NCI-H1436 treated with DMSO at 0.1 percent for 48 hours (cell line): ENCODE measurements at regions not wholly inside any gene's neighbourhood (a gene's known extent, or its start where the extent isn't known, plus 50 kb on each side); places are given as distances from the start of the nearest gene placed in this dataset.

Experiments used
- DNase-seq: peaks from one replicate; lab custom pipeline; 2025; lab: John Stamatoyannopoulos, UW

DNA sequence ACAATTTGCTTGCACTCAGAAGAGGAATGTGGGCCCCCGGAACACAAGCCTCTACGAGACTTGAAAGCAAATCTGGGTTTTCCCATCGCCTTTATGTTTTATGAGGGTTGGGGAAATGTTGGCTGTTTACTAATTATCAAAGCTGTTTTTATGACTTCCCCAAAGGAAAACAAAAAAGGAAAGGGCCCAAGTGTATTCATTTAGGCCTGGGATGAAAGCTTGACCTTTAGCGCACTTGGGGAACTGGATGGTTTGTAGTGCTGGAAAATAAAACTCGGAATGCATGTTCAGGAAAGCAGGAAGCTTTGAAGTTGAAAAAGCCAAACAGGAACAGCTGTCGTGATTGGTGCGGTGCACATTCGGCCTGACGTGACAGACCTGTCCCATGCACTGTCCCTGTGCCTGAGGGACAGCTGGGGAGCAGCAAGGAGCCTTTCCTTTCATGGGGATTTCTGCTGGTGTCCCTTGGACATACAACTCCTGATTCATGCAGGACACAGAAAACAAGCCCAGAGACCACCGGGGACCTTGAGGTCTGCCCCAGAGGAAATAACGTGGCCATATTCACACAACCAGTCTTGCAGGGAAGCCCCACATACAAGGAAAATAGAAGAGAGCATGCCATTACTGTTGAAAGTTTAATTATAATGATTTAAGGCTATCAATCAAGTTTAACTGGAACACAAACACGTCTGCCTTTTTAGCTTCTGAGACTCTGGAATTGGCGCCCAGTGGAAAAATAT, 169.7 kb upstream of the APCDD1 start:
- no peak for DNase-seq

DNA sequence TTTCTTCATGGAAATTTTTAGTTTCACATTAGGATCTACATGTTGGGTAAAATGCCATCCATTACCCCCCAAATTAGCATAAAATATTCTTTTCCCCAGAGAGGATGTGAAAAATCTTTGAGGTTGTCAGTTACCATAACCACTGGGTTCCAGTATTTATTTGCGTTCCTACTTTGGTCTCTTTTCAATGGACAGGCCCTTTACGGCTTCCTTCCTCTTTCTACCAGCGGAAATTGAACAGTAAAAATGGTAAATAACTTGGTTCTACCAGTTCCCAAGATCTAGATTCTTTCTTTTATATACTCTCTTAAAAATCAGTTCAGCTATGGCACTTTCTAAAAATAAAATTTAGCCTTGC, 169.2 kb upstream of the APCDD1 start:
- no peak for DNase-seq

DNA sequence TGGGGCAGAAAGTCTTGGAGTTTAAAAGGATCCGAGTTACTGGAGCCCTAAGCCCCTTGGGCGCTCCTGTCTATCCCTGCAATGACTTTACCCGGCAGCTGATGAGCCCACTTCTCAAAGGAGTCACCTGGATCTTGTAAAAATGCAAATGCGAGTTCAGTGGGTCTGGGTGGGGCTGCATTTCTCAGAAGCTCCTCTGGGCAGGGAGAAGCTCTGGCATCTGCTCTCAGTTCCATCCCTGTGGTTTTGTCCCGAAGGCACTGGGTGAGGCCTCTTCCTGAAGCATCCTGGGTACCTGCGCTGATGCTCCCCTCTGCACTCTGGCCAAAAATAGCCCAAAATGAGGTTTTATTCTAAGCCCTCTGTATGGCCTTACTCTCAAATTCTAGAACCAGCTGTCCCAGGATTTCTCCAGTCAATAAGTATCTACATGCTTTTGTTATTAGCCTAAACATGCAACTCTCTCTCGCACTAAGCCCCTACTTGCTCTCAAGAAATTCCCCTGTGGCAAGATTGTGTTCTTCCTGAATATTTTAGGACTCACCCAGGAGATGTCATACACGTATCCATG, 167.8 kb upstream of the APCDD1 start:
- no peak for DNase-seq

DNA sequence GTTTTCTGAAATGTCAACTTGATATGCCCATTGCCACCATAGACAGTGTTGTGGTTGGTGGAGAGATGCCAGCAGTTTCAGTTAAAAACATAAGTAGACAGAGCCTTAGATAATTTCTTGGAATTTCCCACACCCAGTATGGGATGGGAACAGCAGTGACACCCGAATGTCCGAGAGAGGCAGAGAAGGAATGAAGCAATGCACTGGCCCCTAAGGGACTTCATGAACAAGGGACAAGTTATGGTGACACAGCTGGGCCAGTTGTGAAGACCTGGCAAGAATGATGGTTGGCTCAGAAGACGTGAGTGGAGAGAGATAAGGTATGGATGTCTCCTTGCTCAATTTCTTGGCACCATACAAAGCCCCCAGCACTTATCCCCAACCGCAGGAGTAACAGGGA, 165.2 kb upstream of the APCDD1 start:
- DNase-seq, result no peak

DNA sequence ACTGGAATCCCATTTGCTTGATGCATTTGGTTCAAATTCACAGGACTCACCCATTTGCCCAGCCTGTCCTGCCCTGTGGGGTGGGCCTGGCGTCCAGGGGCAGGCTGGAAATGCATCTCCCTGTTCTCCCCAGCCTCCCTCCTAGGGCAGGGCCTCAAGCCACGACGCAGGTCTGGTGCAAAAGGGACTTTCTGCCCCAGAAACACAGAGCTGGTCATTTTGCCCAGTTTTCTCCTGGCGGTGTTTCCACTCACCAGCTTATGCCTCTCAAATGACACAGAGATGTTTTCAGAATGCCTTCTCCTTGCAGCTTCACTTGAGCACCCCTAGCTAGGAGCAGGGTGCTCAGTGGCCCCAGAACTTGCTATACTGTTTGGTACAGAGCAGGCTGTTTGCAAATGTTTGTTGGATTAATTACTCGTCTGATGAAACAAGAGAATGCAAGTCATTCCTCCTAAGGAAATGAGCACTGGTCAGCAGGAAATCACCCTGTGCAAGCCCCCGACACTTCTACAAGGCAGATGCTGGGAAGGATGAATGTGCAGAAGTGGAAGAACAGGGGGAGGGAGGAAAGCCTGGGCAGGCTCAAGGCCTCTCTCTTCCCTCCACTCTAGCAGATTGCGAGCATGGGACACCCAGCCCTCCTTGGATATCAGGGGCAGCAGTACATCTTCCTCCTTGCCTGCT, 164.3 kb upstream of the APCDD1 start:
- no peak for DNase-seq

DNA sequence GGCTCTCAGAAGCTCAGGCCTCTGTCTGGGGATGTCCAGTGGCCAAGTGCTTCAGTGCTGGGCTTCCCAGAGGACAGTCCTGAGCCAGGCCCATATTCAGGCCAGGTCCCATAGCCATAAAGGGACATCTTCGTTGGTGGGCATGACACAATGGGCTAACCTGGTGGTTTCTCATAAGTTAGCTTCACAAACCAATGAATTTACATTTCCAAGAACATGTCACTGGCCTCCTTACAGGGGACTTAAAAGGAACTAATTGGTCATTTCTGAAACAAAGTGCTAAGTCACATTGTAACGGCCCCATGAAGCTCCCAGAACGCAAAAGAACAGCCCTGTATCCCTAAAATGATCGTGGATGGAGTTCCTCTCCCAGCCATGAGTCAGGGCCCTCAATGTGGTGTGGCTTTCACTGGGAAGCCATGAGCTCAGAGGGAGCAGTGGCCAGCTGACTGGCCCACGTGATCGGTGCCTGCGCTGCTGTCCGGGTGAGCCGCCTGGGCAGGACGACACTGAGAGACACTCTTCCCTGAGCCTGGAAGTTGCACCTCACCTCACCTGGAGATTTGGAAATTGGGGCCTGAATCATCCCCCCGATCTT, 163.7 kb upstream of the APCDD1 start:
- no peak for DNase-seq

DNA sequence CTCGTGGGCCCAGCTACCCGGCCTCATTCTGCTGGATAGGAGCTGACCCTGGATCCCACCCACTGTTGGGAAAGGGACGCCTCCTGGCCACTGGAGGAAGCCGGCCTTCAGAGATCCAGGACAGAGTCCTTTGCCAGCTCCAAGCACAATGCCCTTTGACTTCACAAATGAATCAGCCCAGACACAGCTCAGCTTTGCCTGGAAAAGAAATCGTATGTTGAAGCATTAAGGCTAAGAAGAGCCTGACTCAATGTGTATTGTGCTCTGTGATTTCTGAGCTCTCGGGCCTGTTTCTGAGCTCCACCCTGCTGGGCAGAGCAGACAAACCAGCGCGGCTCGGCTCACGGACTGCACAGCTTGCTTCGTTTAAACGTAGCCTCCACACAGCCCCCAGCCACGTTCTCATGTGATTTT, 162.9 kb upstream of the APCDD1 start:
- no peak for DNase-seq

DNA sequence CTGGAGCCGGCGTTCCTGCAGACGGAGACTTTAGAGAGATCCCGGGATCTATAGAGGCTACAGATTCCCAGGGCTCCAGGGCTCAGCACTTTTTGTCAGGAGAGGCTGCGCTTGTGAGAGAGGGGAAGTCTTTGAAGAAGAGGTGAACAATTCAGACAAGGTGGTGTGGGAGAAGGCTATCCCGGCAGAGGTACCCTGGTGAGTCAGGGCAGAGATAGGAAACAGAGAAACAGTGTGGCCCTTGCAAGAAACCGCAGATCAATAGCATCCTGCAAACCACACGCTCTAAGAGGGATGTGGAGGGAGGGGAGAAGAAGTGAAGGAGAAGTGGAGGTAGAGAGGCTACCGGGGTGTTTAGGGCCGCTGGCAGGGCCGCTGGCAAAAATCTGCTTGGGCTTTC, 160.5 kb upstream of the APCDD1 start:
- DNase-seq, result no peak

DNA sequence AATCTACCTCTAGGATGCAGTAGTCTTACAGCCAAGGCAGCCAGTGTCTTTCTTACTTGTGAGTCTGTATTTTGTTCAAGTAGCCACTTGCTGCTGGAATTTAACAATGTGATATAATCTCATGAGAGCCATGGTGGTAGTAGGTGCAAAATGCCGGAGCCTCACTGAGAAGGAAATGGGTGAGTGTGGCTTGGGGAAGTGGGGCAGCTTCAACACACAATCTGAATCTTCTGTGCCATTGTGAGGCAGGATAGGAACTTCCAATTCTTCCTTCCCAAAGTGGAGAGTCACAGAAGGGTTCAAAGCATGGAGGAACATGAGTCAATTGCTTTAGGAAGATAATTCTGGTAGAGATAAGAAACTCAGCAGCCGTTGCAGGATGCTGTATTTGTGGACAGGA, 158.7 kb upstream of the APCDD1 start:
- DNase-seq, result no peak

DNA sequence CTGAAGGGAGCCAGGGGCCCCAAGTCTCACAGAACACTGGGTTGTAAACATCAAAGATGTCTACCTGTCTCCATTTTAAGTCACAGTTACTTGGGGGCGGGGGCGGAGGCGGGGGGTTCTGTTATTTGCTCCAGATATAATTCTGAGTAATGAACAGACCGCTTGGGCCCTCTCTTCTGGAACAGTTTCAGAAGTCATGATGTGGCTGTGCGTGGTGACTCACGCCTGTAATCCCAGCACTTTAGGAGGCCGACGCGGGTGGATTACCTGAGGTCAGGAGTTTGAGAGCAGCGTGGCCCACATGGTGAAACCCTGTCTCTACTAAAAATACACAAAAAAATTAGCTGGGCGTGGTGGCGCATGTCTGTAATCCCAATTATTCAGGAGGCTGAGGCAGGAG, 157.9 kb upstream of the APCDD1 start:
- no peak for DNase-seq

DNA sequence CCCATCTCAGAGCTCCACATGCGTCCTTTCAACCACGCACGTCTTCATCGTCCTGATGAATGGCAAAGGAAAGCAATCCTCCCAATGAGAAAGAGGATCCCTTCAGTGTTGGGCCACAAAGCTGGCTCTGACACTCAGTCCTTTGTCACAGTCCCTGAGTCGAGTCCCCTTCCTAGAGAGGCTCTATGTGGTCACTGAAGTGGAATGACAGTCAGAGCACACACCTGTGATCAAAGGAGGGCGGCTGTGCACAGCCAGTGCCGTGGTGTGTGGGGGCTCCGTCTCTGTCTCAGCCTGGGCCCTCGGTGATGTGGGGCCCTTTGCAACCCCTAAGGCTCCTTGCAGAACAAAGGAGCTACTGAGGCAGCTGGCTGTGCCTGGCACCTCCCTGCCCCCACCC, 157.3 kb upstream of the APCDD1 start:
- DNase-seq, result no peak

DNA sequence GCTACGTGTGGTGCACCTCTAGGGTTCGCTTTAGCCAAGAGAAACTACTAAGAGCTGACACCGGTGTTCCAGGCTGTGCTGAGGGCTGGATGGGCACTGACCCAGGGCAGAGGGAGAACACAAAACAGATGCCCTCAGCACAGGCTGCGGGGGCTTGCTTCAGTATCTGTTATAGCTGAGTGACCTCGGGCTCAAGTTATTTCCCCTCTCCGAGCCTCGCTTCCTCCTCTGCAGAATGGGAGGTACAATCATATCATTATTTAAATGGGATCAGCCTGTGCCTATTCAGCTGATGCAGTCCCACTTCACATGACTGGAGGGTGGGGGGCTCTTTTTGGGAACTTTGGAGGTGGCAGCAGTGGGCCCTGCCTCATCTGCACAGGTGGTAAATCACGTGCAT, 156.1 kb upstream of the APCDD1 start:
- no peak for DNase-seq

DNA sequence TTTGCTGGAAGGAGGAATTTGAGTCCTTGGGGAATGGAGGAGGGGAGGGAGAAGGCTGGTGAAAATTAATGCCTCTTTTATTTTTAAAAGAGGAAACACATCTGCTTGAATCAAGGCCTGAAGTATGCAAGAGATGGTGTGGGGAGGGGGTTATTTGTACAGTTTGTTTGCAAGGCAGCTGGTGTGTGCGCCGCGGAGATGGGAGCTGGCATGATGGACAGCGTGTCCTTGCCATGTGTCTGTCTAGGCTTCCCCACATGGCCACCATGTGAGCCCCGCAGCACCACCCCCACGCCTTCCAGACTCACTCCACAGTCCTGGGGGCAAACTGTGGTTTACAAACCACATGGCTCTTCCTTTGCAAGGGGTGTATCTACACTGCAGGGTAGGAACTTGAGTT, 154.8 kb upstream of the APCDD1 start:
- no peak for DNase-seq

DNA sequence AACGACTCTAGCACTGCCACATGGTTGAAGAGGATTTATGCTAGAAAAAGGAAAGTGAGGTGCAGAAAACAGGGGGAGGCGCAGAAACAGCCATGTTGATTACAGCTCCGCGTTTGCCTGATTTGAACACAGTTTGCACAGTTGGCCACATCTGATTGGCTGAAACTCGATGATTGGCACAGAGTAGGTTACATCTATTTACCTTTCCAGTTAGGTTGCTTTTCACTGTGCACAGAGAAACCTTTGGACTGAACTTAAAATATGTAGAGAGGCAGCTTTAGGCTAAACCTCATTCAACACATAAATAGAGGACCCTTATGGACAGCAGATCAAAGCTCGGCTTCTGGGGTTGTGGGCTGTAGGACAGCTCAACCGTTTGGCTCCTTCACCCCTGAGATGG, 153.7 kb upstream of the APCDD1 start:
- no peak for DNase-seq

DNA sequence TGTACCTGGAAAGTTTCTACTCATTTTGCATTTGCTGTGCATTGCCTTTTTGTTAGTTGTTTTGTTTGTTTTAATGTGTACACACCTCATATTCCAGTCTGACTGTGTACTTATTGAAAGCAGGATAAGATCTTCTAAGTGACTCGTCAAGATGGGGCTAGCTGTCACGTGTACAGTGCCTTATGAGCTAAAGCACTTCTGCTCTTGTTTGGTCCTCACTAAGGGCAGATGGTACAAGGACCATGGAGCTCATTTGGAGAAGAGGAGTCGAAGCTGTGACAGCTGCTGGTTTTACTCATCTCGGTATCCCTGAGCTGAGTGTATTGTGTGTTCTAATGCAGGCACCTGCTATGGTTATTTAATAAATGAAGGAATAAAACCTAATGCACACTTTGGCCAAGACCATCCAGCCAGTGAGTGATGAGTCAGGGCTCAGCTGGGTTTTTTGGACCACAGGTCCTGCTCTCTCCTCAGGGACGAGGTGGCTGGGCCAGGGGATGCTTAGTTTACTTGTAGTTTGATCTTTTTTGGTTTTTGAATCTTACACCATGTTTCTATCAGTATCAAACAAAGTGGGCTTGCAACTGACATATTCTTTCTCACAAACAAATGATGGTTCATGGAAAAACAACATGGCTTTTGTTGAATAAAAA, 152.5 kb upstream of the APCDD1 start:
- no peak for DNase-seq

DNA sequence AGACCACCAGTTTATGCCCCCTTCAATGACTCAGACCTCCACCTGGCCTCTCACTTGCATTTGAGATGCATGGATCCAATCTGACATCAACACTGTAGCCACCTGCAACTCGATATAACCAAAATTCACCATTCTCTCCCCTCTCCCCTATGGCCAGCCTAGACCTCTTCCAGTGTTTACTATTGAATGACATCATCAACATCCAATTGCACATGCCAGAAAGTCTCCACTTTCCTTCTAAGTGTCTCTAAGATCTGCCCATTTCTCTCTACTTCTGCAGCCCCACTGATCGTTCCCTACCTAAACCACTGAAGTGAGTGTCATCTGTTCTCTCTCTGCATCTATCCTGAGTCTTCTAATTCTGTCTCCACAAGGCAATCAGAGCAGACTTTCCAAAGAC, 151.3 kb upstream of the APCDD1 start:
- no peak for DNase-seq

DNA sequence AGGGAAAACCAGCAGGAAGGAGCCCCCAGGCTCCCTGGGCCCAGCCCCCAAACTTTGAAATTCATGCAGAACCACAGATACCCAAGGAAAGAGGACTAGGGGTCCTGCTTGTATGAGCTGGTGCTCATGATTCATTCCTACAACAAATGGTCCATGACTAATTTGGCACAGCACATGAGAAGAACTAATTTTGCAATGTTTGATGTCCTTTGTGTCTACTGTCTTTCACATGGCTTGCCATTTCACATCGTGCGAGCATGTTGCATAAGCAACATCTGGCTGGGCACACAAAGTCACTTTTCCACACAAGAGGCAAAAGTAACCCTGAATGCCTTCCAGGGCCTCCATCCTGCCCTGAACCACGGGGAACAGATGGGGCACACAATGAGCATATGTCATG, 149.6 kb upstream of the APCDD1 start:
- DNase-seq, result no peak

DNA sequence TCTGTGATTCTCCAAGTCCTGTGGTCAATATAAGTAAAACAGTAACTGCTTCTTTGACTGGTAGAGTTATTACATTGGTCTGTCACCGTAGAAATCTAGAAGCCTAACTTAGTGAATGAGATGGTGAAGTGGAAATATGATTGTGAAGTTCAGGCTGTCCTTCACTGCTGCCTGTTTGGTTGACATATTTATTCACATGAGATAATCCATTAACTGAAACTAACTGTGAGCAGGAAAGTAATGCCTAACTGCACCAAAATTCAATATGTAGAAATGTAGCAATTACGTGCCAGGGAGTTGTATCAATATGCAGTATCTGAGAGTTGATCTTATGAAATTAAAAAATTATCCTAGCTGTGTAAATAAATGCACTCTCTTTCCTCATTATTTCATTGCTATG, 147.7 kb upstream of the APCDD1 start:
- DNase-seq, result no peak

DNA sequence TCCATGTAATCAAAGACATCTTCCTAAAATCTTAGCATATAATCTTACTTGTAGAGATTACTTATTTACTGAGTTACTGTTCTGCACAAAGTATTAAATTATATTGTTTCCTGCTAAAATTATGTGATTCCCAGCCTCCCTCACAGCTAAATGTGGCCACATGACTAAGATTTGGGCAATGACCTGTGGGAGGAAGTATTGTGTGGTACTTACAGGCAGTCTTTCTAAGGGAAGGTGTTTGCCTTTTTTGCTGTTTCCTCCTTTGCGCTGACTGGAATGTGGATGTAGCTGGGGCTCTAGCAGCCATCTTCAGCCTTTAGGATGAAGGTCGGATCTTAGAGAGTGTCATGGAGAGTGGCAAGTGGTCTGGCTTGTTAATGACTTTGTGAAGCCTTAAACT, 146.3 kb upstream of the APCDD1 start:
- no peak for DNase-seq

DNA sequence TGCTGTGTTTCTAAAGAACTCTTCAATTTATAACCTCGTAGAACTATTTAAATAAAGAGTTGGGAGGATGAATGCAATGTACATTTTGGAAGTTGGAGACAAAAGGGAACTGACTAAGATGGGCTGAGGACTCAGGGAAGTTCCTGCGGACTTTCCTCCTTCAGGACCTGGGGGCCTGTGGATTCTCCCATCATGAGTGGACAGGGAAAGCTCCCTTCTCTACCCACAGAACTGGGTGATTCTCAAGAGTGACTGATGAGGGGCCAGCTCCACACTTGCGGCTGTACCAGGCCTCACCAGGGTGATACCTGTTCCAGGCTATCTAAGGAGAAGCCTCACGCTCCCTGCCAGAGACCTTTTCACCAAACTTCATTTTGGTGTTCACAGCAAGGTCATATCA, 143.8 kb upstream of the APCDD1 start:
- DNase-seq, result no peak

DNA sequence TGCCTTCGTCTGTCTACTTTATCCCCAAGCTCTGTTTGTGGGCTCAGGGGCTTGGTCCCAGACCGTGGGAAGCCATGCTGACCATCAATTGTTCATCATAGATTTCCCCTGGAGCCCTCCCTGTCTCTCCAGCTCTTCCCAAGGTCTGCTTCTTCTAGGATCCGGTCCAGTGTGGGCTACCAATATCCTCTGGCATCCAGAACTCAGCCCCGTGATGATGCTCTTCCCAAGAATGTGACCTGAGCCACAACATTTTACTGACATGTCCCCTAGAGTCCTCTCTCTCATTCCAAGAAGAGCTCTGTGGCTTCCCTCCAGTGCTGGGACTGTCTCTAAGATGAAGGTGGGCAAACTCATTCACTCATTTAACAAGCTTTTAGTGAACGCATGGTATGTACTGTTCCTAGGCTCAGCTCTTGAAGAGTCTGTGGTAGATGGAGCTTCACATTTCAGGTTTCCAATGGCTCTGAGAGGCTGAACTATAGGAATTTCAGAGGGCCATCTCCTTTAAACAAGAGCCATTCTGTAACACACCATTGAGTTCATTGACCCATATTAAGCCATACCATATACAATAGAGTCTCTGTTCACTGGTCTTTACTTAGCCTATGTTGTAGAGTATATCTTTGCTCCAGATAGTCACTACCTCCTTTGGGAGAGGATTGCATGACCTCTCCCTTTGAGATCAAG, 142.0 kb upstream of the APCDD1 start:
- DNase-seq, result no peak

DNA sequence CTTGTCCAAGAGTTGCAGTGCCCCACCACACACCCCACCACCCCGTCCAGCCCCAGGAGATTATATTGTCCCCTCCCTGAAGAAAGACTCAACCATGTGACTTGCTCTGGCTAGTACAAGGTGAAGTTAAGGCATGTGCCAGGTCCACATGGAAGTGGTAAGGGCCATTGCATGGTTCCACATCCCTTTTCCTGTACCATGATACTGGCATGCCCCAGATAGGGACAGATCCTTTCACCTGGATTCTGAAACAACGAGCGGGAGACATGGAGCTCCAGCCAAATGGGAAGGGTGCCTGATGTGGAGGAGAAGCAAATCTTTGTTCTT, 141.5 kb upstream of the APCDD1 start:
- no peak for DNase-seq
